SK-N-SH (cell line): ENCODE measurements at regions not wholly inside any gene's neighbourhood (a gene's known extent, or its start where the extent isn't known, plus 50 kb on each side); places are given as distances from the start of the nearest gene placed in this dataset.

Source experiments
- CTCF ChIA-PET: fragments of 300-600, 350-600 bp; formaldehyde crosslinking; extraction: SDS; loops from one replicate; lab custom pipeline; 2021; lab: Yijun Ruan, JAX
- POLR2A ChIA-PET: fragments of 350-600 bp; sonication (Branson Sonifier 250); formaldehyde crosslinking; extraction: SDS; loops from one replicate; lab custom pipeline; 2020; ENCODE audit warnings: antibody characterized with exemption, inconsistent platforms; lab: Yijun Ruan, JAX
- DNase-seq: peaks from one replicate; pipeline ENCODE4 v3.0.0; 2012
- H2AFZ ChIP-seq: fragments of 200-600 bp; sonication (generic); 2 replicates; pipeline ENCODE4 v1.8.1; 2016; ENCODE audit warnings: antibody characterized with exemption, mild to moderate bottlenecking, low read depth
- H3F3A ChIP-seq: fragments of 200-600 bp; sonication (generic); replicated peaks from 2 replicates; pipeline ENCODE3; 2016; ENCODE audit warnings: antibody characterized with exemption, mild to moderate bottlenecking; ENCODE audit not compliant: insufficient read depth
- H3K27ac ChIP-seq, 2 experiments: fragments of 200-500 bp in 1 of 2; fragments of 200-600 bp in 1 of 2; sonication (Bioruptor generic) in 1 of 2; sonication (generic), shearing (Covaris generic) in 1 of 2; 2 replicates each; pipeline versions ENCODE4 v1.5.1 to v1.6.1; 2014 to 2016; ENCODE audit warnings: low read depth in 2 of 2, inconsistent platforms in 1 of 2, low read length in 1 of 2, mild to moderate bottlenecking in 1 of 2, mixed read lengths in 1 of 2
- H3K27me3 ChIP-seq: fragments of 200-600 bp; sonication (generic), shearing (Covaris generic); 2 replicates; pipeline ENCODE4 v1.6.1; 2016; ENCODE audit warnings: mixed run types; ENCODE audit not compliant: insufficient read depth
- H3K36me3 ChIP-seq, 2 experiments: fragments of 200-500 bp in 1 of 2; fragments of 200-600 bp in 1 of 2; sonication (Bioruptor generic) in 1 of 2; sonication (generic) in 1 of 2; replicated peaks in 1 of 2; 2 replicates each; pipeline versions ENCODE3 to v1.5.1; 2014 to 2016; ENCODE audit warnings: low read length in 1 of 2, mild to moderate bottlenecking in 1 of 2; ENCODE audit not compliant: insufficient read depth in 2 of 2, control insufficient read depth in 1 of 2
- H3K4me1 ChIP-seq, 2 experiments: fragments of 200-500 bp in 1 of 2; fragments of 200-600 bp in 1 of 2; sonication (Bioruptor generic) in 1 of 2; sonication (generic), shearing (Covaris generic) in 1 of 2; 2 replicates each; pipeline versions ENCODE4 v1.5.1 to v1.6.1; 2014 to 2016; ENCODE audit warnings: low read depth in 1 of 2, low read length in 1 of 2, mixed run types in 1 of 2; ENCODE audit not compliant: insufficient read depth in 2 of 2, control insufficient read depth in 1 of 2
- H3K4me2 ChIP-seq: fragments of 200-600 bp; sonication (generic), shearing (Covaris generic); 2 replicates; pipeline ENCODE4 v1.6.1; 2017; ENCODE audit warnings: mixed run types
- H3K4me3 ChIP-seq, 2 experiments: fragments of 200-500 bp in 1 of 2; fragments of 200-600 bp in 1 of 2; sonication (Bioruptor generic) in 1 of 2; sonication (generic), shearing (Covaris generic) in 1 of 2; 2 replicates each; pipeline versions ENCODE4 v1.5.1 to v1.8.1; 2014 to 2016; ENCODE audit warnings: low read depth in 2 of 2, inconsistent platforms in 1 of 2, low read length in 1 of 2, mild to moderate bottlenecking in 1 of 2, mixed read lengths in 1 of 2, moderate library complexity in 1 of 2
- H3K79me2 ChIP-seq: fragments of 200-600 bp; sonication (generic); 2 replicates; pipeline ENCODE4 v1.8.1; 2017; ENCODE audit warnings: mild to moderate bottlenecking; ENCODE audit not compliant: insufficient read depth
- H3K9ac ChIP-seq: fragments of 200-600 bp; sonication (generic); 2 replicates; pipeline ENCODE4 v1.6.1; 2017; ENCODE audit warnings: mixed run types
- H3K9me2 ChIP-seq: fragments of 200-600 bp; sonication (generic); 2 replicates; pipeline ENCODE4 v1.6.1; 2017; ENCODE audit warnings: mixed run types
- H3K9me3 ChIP-seq: fragments of 200-600 bp; sonication (generic); 2 replicates; pipeline ENCODE4 v1.6.1; 2017; ENCODE audit warnings: mixed run types, mild to moderate bottlenecking, moderate library complexity
- H4K20me1 ChIP-seq: fragments of 200-600 bp; sonication (generic); 2 replicates; pipeline ENCODE4 v1.6.1; 2017; ENCODE audit warnings: mild to moderate bottlenecking, mixed run types; ENCODE audit not compliant: insufficient read depth
- ELF1 ChIP-seq: IDR thresholded peaks from 2 replicates; pipeline ENCODE4 v1.4.0; 2012
- EP300 ChIP-seq, 2 experiments: IDR thresholded peaks; 2 replicates each; pipeline versions ENCODE4 v1.4.0 to v1.6.1; 2012; ENCODE audit warnings: borderline replicate concordance in 1 of 2, low read depth in 1 of 2, low read length in 1 of 2
- EZH2phosphoT487 ChIP-seq: fragments of 200-600 bp; sonication (generic); IDR thresholded peaks from 2 replicates; pipeline ENCODE4 v1.6.1; 2017; ENCODE audit warnings: low read depth, mixed run types, mild to moderate bottlenecking, antibody characterized with exemption, moderate library complexity, borderline replicate concordance
- FOXJ3 ChIP-seq: sonication (generic); formaldehyde crosslinking; IDR thresholded peaks from 2 replicates; pipeline ENCODE4 v1.5.1; 2020; ENCODE audit warnings: mild to moderate bottlenecking, missing genetic modification reagents
- GABPA ChIP-seq: IDR thresholded peaks from 2 replicates; pipeline ENCODE4 v1.4.0; 2012; ENCODE audit warnings: low read depth, mild to moderate bottlenecking
- GATA2 ChIP-seq: sonication (generic); formaldehyde crosslinking; IDR thresholded peaks from 2 replicates; pipeline ENCODE4 v1.5.0; 2020; ENCODE audit warnings: mild to moderate bottlenecking, missing genetic modification reagents
- IRF3 ChIP-seq: fragments of 150-350 bp; IDR thresholded peaks from 2 replicates; pipeline ENCODE4 v1.6.1; 2016; ENCODE audit warnings: mild to moderate bottlenecking, low read depth, low read length
- MAX ChIP-seq: IDR thresholded peaks from 2 replicates; pipeline ENCODE4 v1.4.0; 2012; ENCODE audit warnings: low read depth
- NRF1 ChIP-seq: IDR thresholded peaks from 2 replicates; pipeline ENCODE4 v1.6.1; 2012; ENCODE audit warnings: low read depth, mild to moderate bottlenecking, low read length
- POLR2AphosphoS5 ChIP-seq: IDR thresholded peaks from 2 replicates; pipeline ENCODE4 v1.6.1; 2012; ENCODE audit warnings: low read depth, low read length
- RAD21 ChIP-seq: IDR thresholded peaks from 2 replicates; pipeline ENCODE4 v1.6.1; 2012; ENCODE audit warnings: mild to moderate bottlenecking, low read length
- RCOR1 ChIP-seq: fragments of 150-350 bp; IDR thresholded peaks from 2 replicates; pipeline ENCODE4 v1.6.1; 2017; ENCODE audit warnings: antibody characterized with exemption, low read length
- RFX5 ChIP-seq: IDR thresholded peaks from 2 replicates; pipeline ENCODE4 v1.6.1; 2012; ENCODE audit warnings: mild to moderate bottlenecking, improper control_type of control experiment, low read length
- SIN3A ChIP-seq: IDR thresholded peaks from 2 replicates; pipeline ENCODE4 v1.6.1; 2012; ENCODE audit warnings: low read depth, mild to moderate bottlenecking, low read length, moderate library complexity, borderline replicate concordance
- SMC3 ChIP-seq: IDR thresholded peaks from 2 replicates; pipeline ENCODE4 v1.6.1; 2012; ENCODE audit warnings: low read depth, low read length, improper control_type of control experiment
- TCF12 ChIP-seq: IDR thresholded peaks from 2 replicates; pipeline ENCODE4 v1.4.0; 2012
- TEAD4 ChIP-seq: IDR thresholded peaks from 2 replicates; pipeline ENCODE4 v1.4.0; 2012; ENCODE audit warnings: mild to moderate bottlenecking, borderline replicate concordance; ENCODE audit not compliant: insufficient read depth
- TF ChIP-seq, protein P1 (sequence below): IDR thresholded peaks from 2 replicates; pipeline ENCODE4 v1.4.0; 2012; ENCODE audit warnings: low read depth, borderline replicate concordance
- TF ChIP-seq, protein P2 (sequence below): IDR thresholded peaks from 2 replicates; pipeline ENCODE4 v1.4.0; 2012; ENCODE audit warnings: low read depth, borderline replicate concordance
- TF ChIP-seq, protein P3 (sequence below): IDR thresholded peaks from 2 replicates; pipeline ENCODE4; 2012

DNA sequence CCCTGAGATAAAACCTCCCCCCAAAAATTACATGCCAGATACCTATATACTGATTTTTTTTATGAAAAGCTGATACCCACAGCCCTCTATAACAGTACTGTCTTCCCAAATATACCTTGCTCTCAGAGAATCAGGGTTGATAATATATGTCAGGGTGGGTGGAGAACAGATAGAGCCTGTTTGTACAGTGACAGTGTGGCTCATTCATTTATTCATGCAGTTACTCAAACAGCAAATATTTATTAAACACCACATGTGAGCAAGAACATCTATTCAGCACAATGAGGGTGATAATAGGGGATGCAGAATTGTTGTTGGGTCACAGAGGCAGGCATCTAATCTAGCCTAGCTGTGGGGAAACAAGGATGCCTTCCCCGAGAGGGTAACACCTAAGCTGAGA lies 334.2 kb downstream of the MAFB start (continued):
- no peak for TF ChIP-seq SMC3
- TF ChIP-seq EP300 (IDR thresholded peaks at IDR 0.05; ENCODE audit: borderline replicate concordance in 1 of 2, low read depth in 1 of 2, low read length in 1 of 2), result no peak
- no peak for TF ChIP-seq FOXJ3 (CRISPR knock-in tag)
- TF ChIP-seq GABPA, result no peak
- TF ChIP-seq EZH2phosphoT487, result no peak

DNA sequence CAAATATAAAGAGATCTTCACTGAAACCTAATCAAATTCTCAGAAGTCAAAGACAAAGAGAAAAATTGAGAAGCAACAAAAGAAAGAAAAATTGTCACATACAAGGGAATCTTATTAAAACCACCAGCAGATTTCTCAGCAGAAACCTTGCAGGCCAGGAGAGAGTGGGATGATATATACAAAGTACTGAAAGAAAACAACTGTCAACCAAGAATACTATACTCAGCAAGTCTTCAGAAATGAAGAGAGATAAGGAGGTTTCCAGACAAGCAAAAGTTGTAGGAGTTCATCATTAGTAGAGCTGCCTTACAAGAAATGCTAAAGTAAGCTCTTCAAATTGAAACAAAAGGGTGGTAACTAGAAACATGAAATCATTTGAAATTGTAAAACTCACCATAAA lies 345.6 kb downstream of the MAFB start:
- no peak for DNase-seq
- no peaks in the 10 kb centered on the region for H3K36me3 ChIP-seq
- H2AFZ ChIP-seq, result no peak overlapping the region
- H3K4me1 ChIP-seq, result no peaks in the 10 kb centered on the region; a peak in 1 of 4 replicates
- H3F3A ChIP-seq, result no peaks in the 10 kb centered on the region
- H3K79me2 ChIP-seq, result no peaks in the 10 kb centered on the region
- H3K9ac ChIP-seq, result no peak overlapping the region
- TF ChIP-seq TCF12 (no peak), TEAD4 (no peak), MAX (no peak)
- TF ChIP-seq, protein P1, sequence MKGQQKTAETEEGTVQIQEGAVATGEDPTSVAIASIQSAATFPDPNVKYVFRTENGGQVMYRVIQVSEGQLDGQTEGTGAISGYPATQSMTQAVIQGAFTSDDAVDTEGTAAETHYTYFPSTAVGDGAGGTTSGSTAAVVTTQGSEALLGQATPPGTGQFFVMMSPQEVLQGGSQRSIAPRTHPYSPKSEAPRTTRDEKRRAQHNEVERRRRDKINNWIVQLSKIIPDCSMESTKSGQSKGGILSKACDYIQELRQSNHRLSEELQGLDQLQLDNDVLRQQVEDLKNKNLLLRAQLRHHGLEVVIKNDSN, result no peak
- no peaks in the 10 kb centered on the region for H4K20me1 ChIP-seq
- no peaks in the 10 kb centered on the region for H3K27me3 ChIP-seq
- H3K27ac ChIP-seq, result no peak overlapping the region
- H3K9me2 ChIP-seq, result no peaks in the 10 kb centered on the region
- peaks cover 13% of the 10 kb centered on the region for H3K9me3 ChIP-seq
- POLR2A ChIA-PET, result no interaction called here
- CTCF ChIA-PET, result interaction anchor here (1.2 kb wide), 1 partner anchor 1074 kb away, joined by 3 read pairs; no protein-coding TSS in a partner anchor
- no peak overlapping the region for H3K4me2 ChIP-seq
- H3K4me3 ChIP-seq, result no peak overlapping the region

DNA sequence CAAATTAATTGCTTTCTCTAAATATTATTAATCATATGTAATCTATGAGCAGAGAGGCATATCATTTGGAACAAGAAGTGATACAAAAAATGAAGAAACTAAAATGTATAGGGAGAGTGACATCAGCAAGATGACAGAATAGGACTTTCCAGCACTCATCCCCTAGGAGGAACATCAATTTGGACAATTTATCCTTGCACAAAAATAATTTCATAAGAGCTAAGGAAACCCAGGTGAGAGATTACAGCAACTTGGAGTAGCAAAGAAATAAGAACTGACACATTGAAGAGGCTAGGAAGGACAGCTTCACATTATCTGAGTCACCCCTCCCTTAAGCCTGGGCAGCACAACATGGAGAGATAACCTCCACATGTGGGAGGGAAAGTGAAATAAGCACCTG lies 347.5 kb downstream of the MAFB start:
- Histone ChIP-seq H3F3A (no peaks in the 10 kb centered on the region), H3K9ac (no peak overlapping the region), H3K79me2 (no peaks in the 10 kb centered on the region), H3K27me3 (no peaks in the 10 kb centered on the region), H4K20me1 (no peaks in the 10 kb centered on the region), H3K36me3 (no peaks in the 10 kb centered on the region), H3K27ac (no peak overlapping the region), H2AFZ (no peak overlapping the region), H3K4me2 (no peak overlapping the region), H3K4me3 (no peak overlapping the region), H3K4me1 (no peaks in the 10 kb centered on the region; a peak in 1 of 4 replicates), H3K9me3 (peaks cover 13% of the 10 kb centered on the region), H3K9me2 (no peaks in the 10 kb centered on the region)
- DNase-seq, result no peak
- POLR2A ChIA-PET, result no interaction called here
- CTCF ChIA-PET, result interaction anchor here (0.8 kb wide), 1 partner anchor 649 kb away, joined by 3 read pairs; no protein-coding TSS in a partner anchor
- TF ChIP-seq IRF3, result no peak
- TF ChIP-seq, protein P1, result no peak
- no peak for TF ChIP-seq NRF1
- TF ChIP-seq GABPA, result no peak
- no peak for TF ChIP-seq SIN3A
- TF ChIP-seq GATA2, result no peak
- TF ChIP-seq RAD21, result no peak
- no peak for TF ChIP-seq ELF1
- TF ChIP-seq, protein P2, sequence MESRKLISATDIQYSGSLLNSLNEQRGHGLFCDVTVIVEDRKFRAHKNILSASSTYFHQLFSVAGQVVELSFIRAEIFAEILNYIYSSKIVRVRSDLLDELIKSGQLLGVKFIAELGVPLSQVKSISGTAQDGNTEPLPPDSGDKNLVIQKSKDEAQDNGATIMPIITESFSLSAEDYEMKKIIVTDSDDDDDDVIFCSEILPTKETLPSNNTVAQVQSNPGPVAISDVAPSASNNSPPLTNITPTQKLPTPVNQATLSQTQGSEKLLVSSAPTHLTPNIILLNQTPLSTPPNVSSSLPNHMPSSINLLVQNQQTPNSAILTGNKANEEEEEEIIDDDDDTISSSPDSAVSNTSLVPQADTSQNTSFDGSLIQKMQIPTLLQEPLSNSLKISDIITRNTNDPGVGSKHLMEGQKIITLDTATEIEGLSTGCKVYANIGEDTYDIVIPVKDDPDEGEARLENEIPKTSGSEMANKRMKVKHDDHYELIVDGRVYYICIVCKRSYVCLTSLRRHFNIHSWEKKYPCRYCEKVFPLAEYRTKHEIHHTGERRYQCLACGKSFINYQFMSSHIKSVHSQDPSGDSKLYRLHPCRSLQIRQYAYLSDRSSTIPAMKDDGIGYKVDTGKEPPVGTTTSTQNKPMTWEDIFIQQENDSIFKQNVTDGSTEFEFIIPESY, result no peak
- TF ChIP-seq EP300 (IDR thresholded peaks at IDR 0.05; ENCODE audit: borderline replicate concordance in 1 of 2, low read depth in 1 of 2, low read length in 1 of 2), result no peak
- no peak for TF ChIP-seq SMC3
- TF ChIP-seq, protein P3, sequence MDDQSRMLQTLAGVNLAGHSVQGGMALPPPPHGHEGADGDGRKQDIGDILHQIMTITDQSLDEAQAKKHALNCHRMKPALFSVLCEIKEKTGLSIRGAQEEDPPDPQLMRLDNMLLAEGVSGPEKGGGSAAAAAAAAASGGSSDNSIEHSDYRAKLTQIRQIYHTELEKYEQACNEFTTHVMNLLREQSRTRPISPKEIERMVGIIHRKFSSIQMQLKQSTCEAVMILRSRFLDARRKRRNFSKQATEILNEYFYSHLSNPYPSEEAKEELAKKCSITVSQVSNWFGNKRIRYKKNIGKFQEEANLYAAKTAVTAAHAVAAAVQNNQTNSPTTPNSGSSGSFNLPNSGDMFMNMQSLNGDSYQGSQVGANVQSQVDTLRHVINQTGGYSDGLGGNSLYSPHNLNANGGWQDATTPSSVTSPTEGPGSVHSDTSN, result no peak
- TF ChIP-seq POLR2AphosphoS5, result no peak
- no peak for TF ChIP-seq RFX5
- no peak for TF ChIP-seq TEAD4
- TF ChIP-seq RCOR1, result no peak
